ENCODE measurements at regions not wholly inside any gene's neighbourhood (a gene's known extent, or its start where the extent isn't known, plus 50 kb on each side); places are given as distances from the start of the nearest gene placed in this dataset.

GRCh38 chr1:25081496-25081895 lies 150.8 kb downstream of the SYF2 start:
- no peak overlapping the region for H3K4me2 ChIP-seq (ENCODE audit: insufficient read depth, insufficient read length, low read length)
- H3K9ac ChIP-seq (ENCODE audit: extremely low read depth, insufficient read length, low read length), result no peak overlapping the region
- H2AFZ ChIP-seq (ENCODE audit: low read length), result no peak overlapping the region
- H3K18ac ChIP-seq (ENCODE audit: insufficient read length, low read depth, low read length), result no peak overlapping the region
- H3K9me3 Mint-ChIP-seq, result peaks cover 8 to 11% of the 10 kb centered on the region in 2 experiments
- no peaks in the 10 kb centered on the region for H3K9me3 ChIP-seq (ENCODE audit: control insufficient read depth, low read depth, low read length)
- H4K20me1 ChIP-seq (ENCODE audit: control insufficient read depth, insufficient read depth, insufficient read length), result no peaks in the 10 kb centered on the region
- no CpG with 5 or more reads among the region's 2 CpGs for WGBS (ENCODE audit: extremely low coverage, insufficient read length, low lambda C conversion rate)
- H3K4ac ChIP-seq (ENCODE audit: low read depth, low read length), result no peak overlapping the region
- no peaks in the 10 kb centered on the region for H3K79me2 ChIP-seq (ENCODE audit: insufficient read depth, low read length)
- no peak overlapping the region for H4K91ac ChIP-seq (ENCODE audit: insufficient read length, low read depth, low read length)
- no peak overlapping the region for H3K14ac ChIP-seq (ENCODE audit: insufficient read depth, low read length)
- no peak overlapping the region for H4K5ac ChIP-seq (ENCODE audit: insufficient read length, low read depth, low read length)
- no peak overlapping the region for H2BK12ac ChIP-seq (ENCODE audit: insufficient read length, low read depth, low read length)
- peaks cover 0 to 5% of the 10 kb centered on the region in 2 experiments; a peak in 2 of 4 replicates for H3K4me1 Mint-ChIP-seq
- no peak for DNase-seq
- no peak overlapping the region for H3K27ac Mint-ChIP-seq
- H3K27me3 Mint-ChIP-seq (ENCODE audit: low read depth), result peaks cover 13% of the 10 kb centered on the region
- no peak overlapping the region for H2BK120ac ChIP-seq (ENCODE audit: low read depth, low read length, poor library complexity, severe bottlenecking)
- no peak overlapping the region for H3K56ac ChIP-seq (ENCODE audit: insufficient read length, low read depth, low read length)
- TF ChIP-seq CTCF (conservative IDR thresholded peaks at IDR 0.05), result no peak
- no peak overlapping the region for H2AK5ac ChIP-seq (ENCODE audit: insufficient read length, low read length)
- H3K23ac ChIP-seq (ENCODE audit: insufficient read length, low read depth, low read length), result no peak overlapping the region
- no peaks in the 10 kb centered on the region for H3K4me1 ChIP-seq (ENCODE audit: insufficient read depth, low read length)
- H3K36me3 Mint-ChIP-seq (ENCODE audit: insufficient read depth in 1 of 3, low read depth in 3 of 3), result peaks cover 0 to 2% (median 0%) of the 10 kb centered on the region in 3 experiments; a peak in 2 of 7 replicates
- no peak overlapping the region for H3T11ph ChIP-seq (ENCODE audit: low read length)
- H3K79me1 ChIP-seq (ENCODE audit: insufficient read depth, low read depth, low read length, poor library complexity, severe bottlenecking), result no peaks in the 10 kb centered on the region
- no peak overlapping the region for H2BK20ac ChIP-seq (ENCODE audit: low read depth, low read length, poor library complexity, severe bottlenecking)
- peak overlapping the region; percentile 52 for H4K8ac ChIP-seq (replicated peaks; ENCODE audit: insufficient read length, low read depth, low read length)
- no peak overlapping the region for H2BK5ac ChIP-seq (ENCODE audit: insufficient read length, low read length)
- H3K23me2 ChIP-seq (ENCODE audit: insufficient read length, low read depth, low read length, poor library complexity, severe bottlenecking), result no peaks in the 10 kb centered on the region
- no peaks in the 10 kb centered on the region for H3K27me3 ChIP-seq (ENCODE audit: insufficient read depth, low read length)
- H3K4me3 Mint-ChIP-seq, result no peak overlapping the region
- H3K27ac ChIP-seq (ENCODE audit: insufficient read length, low read depth, low read length), result no peak overlapping the region
- H2BK15ac ChIP-seq (ENCODE audit: low read depth, low read length), result no peak overlapping the region

All from H9 (cell line).